ENCODE measurements at regions not wholly inside any gene's neighbourhood (a gene's known extent, or its start where the extent isn't known, plus 50 kb on each side); places are given as distances from the start of the nearest gene placed in this dataset.
"Not testable (repeated sequence)": the region's sequence is repeated elsewhere in the genome, so short reads cannot be mapped to it uniquely, and the experiment has no call there.

DNA sequence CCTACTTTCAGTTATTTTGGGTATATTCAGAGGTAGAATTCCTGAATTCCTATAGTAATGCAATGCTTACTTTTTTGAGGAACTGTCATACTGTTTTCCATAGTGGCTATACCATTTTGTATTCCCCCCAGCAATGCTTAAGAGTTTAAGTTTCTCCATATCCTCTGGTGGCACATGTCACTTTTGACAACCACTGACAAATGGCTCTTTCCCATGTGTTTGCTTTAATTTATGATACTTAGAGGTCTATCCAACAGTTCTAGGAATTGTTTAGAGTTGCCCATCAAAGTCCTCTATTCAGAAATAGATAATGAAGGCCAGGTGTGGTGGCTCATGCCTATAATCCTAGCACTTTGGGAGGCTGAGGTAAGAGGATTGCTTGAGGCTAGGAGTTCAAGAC, 128.9 kb upstream of the CFAP20DC start:
- Mint-ChIP-seq H3K27ac (no peak overlapping the region), H3K9me3 (no peaks in the 10 kb centered on the region), H3K4me3 (no peak overlapping the region), H3K36me3 (no peaks in the 10 kb centered on the region), H3K27me3 (peaks cover 7% of the 10 kb centered on the region), H3K4me1 (no peaks in the 10 kb centered on the region)
- no peak for DNase-seq

DNA sequence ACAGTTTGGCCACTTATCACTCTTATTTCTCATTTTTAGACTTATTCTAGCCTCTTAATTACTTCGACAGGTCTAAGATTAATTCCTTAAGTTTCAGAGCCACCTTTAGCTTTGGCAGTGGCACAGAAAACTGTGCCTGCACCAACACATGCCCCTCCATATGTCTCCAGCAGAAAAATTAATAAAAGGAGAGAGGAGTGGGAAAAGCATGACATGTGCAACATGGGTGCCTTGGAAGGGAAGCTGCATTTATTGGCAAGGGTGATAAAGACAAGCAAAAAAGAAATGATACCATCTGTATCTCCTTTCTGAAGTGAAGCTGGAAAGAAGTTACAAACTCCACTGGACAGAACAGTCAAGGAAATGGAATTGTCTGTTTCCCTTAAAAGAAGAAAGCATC, 121.7 kb upstream of the CFAP20DC start:
- H3K9me3 Mint-ChIP-seq, result no peaks in the 10 kb centered on the region
- H3K27me3 Mint-ChIP-seq, result no peaks in the 10 kb centered on the region
- DNase-seq, result no peak
- H3K4me3 Mint-ChIP-seq, result no peak overlapping the region
- H3K4me1 Mint-ChIP-seq, result no peaks in the 10 kb centered on the region
- no peak overlapping the region for H3K27ac Mint-ChIP-seq
- H3K36me3 Mint-ChIP-seq, result no peaks in the 10 kb centered on the region

GRCh38 chr3:59170166-59170565, 120.3 kb upstream of the CFAP20DC start:
- H3K36me3 Mint-ChIP-seq, H3K27me3 Mint-ChIP-seq, H3K27ac Mint-ChIP-seq, H3K9me3 Mint-ChIP-seq, H3K4me3 Mint-ChIP-seq, DNase-seq, H3K4me1 Mint-ChIP-seq: not testable (repeated sequence)

DNA sequence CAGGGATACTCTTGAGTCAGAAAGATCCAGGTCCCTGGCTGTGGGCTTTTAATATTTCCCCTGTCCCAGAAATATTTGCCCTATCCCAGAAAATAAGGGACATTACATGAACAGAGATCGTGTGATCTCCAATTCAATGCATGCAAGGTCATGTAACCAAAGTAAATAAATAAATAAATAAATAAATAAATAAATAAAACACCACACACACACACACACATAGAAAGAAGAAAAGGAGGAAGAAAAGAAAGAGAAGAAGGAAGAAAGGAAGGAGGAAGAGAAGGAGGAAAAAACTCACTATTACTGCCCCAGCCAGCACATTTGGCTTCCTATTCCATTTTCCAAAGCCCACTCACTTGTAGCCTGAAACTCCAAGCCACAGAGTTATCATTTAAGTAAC, 117.9 kb upstream of the CFAP20DC start:
- DNase-seq, result no peak
- Mint-ChIP-seq H3K9me3 (no peaks in the 10 kb centered on the region), H3K27me3 (no peaks in the 10 kb centered on the region), H3K36me3 (no peaks in the 10 kb centered on the region), H3K4me1 (no peaks in the 10 kb centered on the region), H3K27ac (no peak overlapping the region), H3K4me3 (no peak overlapping the region)

DNA sequence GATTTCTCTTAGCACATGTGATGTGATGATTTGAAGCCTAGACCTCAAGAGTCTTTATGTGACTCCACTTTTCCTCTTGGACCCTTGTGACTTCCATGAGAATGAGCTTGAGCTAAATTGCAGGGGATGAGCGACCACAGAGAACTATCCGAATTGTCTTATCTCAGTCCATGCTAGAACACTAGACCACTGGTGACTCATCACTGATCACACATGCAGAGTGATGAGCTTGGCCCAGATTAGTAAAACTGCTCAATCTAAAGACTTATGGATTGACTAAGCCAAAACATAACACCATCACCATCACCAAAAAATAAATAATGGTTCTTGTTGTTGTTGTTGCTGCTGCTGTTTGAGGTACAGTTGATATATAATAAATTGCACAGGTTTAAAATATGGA, 114.1 kb upstream of the CFAP20DC start:
- no peak for DNase-seq
- Mint-ChIP-seq H3K9me3 (no peaks in the 10 kb centered on the region), H3K4me3 (no peak overlapping the region), H3K27ac (no peak overlapping the region), H3K36me3 (no peaks in the 10 kb centered on the region), H3K27me3 (no peaks in the 10 kb centered on the region), H3K4me1 (no peaks in the 10 kb centered on the region)

- Mint-ChIP-seq H3K27ac (no peak overlapping the region), H3K4me3 (no peak overlapping the region), H3K27me3 (no peaks in the 10 kb centered on the region), H3K36me3 (no peaks in the 10 kb centered on the region), H3K9me3 (no peaks in the 10 kb centered on the region), H3K4me1 (no peaks in the 10 kb centered on the region)
- DNase-seq, result no peak
Measured at GRCh38 chr3:59161048-59161447, 111.2 kb upstream of the CFAP20DC start.

DNA sequence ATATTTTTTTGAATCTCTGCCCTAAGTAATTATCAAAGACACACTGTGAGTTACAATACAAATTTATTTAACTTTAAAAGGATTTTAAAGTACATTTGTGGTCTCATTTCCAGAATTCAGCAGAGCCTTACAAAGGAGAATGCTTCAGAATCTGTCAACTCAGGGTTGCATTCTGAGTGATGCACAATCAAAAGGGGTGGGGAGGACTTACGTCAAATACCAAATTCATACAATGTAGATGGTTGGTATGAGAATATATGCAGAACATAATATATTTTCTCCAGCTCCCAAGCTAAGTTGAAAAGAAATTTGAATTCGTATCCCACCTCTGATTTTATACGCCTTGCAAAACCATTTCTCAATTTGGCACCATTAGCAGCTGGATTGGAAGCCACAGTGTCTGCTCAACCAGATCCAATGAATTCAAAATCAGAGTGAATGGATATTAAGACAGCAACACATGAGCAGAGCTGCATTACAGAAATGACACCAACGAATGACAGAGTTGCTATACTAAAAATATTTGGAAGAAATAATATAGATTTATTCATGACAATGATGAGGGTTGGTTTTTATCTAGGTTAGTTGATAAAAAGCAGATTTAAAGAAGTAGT, 110.4 kb upstream of the CFAP20DC start:
- Mint-ChIP-seq H3K36me3 (no peaks in the 10 kb centered on the region), H3K27me3 (no peaks in the 10 kb centered on the region), H3K4me1 (no peaks in the 10 kb centered on the region), H3K27ac (no peak overlapping the region), H3K4me3 (no peak overlapping the region), H3K9me3 (no peaks in the 10 kb centered on the region)
- no peak for DNase-seq

GRCh38 chr3:59153648-59154047, 103.8 kb upstream of the CFAP20DC start:
- H3K27me3 Mint-ChIP-seq, result peaks cover 10% of the 10 kb centered on the region
- no peak overlapping the region for H3K27ac Mint-ChIP-seq
- peaks cover 8% of the 10 kb centered on the region for H3K9me3 Mint-ChIP-seq
- no peak for DNase-seq
- no peaks in the 10 kb centered on the region for H3K4me1 Mint-ChIP-seq
- no peaks in the 10 kb centered on the region for H3K36me3 Mint-ChIP-seq
- H3K4me3 Mint-ChIP-seq, result no peak overlapping the region

DNA sequence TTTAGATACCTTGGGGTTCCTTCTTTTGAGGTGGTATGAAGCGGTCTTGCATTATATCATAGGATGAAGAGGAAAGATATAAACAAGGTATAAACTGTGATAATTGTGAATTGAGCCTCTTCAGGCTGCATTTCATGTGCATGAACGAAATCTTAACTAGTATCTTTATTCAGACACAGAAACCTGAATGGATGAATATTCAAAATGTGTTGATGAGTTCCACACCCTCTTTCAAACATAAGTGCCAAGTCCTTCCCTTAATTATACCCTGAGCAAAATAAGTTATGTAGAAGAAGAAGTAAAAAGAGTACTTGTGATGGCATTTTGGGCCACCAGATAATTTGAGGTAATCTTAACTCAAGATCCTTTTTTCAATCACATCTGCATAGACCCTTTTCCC, 103.1 kb upstream of the CFAP20DC start:
- no peak overlapping the region for H3K27ac Mint-ChIP-seq
- peaks cover 8% of the 10 kb centered on the region for H3K9me3 Mint-ChIP-seq
- H3K4me1 Mint-ChIP-seq, result no peaks in the 10 kb centered on the region
- no peaks in the 10 kb centered on the region for H3K36me3 Mint-ChIP-seq
- DNase-seq, result no peak
- H3K27me3 Mint-ChIP-seq, result peaks cover 10% of the 10 kb centered on the region
- H3K4me3 Mint-ChIP-seq, result no peak overlapping the region

GRCh38 chr3:59150039-59150438, 100.2 kb upstream of the CFAP20DC start:
- DNase-seq, result no peak
- Mint-ChIP-seq H3K27me3 (peaks cover 19% of the 10 kb centered on the region), H3K4me3 (no peak overlapping the region), H3K36me3 (no peaks in the 10 kb centered on the region), H3K4me1 (no peaks in the 10 kb centered on the region), H3K27ac (no peak overlapping the region), H3K9me3 (peaks cover 15% of the 10 kb centered on the region)

GRCh38 chr3:59149166-59149565, 99.3 kb upstream of the CFAP20DC start:
- no peaks in the 10 kb centered on the region for H3K36me3 Mint-ChIP-seq
- DNase-seq, result no peak
- H3K4me1 Mint-ChIP-seq, result no peaks in the 10 kb centered on the region
- peaks cover 15% of the 10 kb centered on the region for H3K9me3 Mint-ChIP-seq
- H3K4me3 Mint-ChIP-seq, result no peak overlapping the region
- H3K27me3 Mint-ChIP-seq, result peaks cover 19% of the 10 kb centered on the region
- no peak overlapping the region for H3K27ac Mint-ChIP-seq

GRCh38 chr3:59143447-59143846, 93.6 kb upstream of the CFAP20DC start:
- Mint-ChIP-seq H3K27me3 (peaks cover 9% of the 10 kb centered on the region), H3K36me3 (no peaks in the 10 kb centered on the region), H3K9me3 (peaks cover 7% of the 10 kb centered on the region), H3K4me3 (no peak overlapping the region), H3K27ac (no peak overlapping the region), H3K4me1 (no peaks in the 10 kb centered on the region)
- DNase-seq, result no peak

DNA sequence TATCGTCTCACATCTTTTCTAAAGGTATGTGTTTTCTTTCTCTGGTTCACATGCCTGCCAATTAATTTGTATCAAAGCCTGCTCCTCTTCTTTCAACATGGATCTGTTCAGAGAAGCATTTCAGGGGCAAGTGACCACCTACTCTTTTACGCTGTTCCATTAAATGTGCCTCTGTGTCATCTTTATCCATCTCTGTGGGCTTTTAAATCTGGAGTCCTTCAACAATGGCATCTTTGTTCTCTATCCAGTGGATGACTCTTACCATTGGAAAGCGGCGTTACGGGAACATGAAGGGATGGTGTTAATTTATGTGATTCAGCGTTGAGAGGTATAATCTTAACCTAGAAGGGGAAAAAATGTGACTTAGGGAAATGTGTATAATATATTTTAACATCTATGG, 92.7 kb upstream of the CFAP20DC start:
- H3K4me1 Mint-ChIP-seq, result no peaks in the 10 kb centered on the region
- H3K27me3 Mint-ChIP-seq, result peaks cover 5% of the 10 kb centered on the region
- H3K27ac Mint-ChIP-seq, result no peak overlapping the region
- H3K4me3 Mint-ChIP-seq, result no peak overlapping the region
- H3K36me3 Mint-ChIP-seq, result no peaks in the 10 kb centered on the region
- peaks cover 4% of the 10 kb centered on the region for H3K9me3 Mint-ChIP-seq
- DNase-seq, result no peak

GRCh38 chr3:59138966-59139365, 89.1 kb upstream of the CFAP20DC start:
- Mint-ChIP-seq H3K4me1 (no peaks in the 10 kb centered on the region), H3K9me3 (no peaks in the 10 kb centered on the region), H3K27me3 (no peaks in the 10 kb centered on the region), H3K27ac (no peak overlapping the region), H3K36me3 (no peaks in the 10 kb centered on the region), H3K4me3 (no peak overlapping the region)
- DNase-seq, result no peak

DNA sequence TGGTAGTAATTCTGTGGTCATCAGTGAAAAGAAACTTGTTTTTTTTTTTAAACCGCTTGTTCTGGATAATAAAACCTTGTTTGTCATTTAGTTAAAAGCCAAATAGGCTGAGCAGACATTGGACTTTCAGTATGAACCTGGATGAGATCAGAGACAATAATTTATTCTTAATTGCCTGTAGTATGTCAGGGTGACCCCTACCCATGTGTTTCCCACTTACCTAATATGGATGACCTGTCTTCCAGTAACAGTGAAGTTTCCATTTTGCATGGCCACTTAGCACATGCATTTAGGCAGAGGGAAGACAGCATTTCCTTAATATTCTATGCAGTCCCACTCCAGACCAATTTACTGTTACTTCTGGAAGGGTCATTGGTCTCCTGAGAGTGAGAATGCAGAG, 87.6 kb upstream of the CFAP20DC start:
- Mint-ChIP-seq H3K9me3 (no peaks in the 10 kb centered on the region), H3K36me3 (no peaks in the 10 kb centered on the region), H3K27me3 (peaks cover 3% of the 10 kb centered on the region)

DNA sequence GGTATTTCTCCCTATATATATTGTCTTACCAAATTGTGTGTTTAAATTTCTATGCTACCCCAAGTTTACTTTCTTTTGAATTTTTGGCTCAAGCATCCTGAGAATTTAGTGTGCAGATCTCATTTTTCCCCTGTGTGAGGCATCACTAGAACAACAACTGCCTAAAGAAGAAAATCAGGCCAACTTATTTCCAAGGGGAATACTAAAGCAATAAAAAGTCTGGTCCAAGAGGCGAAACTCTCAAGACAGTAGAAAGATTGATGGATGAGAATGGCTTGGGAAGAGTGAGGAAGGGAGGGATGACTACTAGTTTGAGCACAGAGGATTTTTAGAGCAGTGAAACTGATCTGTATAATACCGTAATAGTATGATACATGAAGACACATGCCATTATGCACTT, 86.3 kb upstream of the CFAP20DC start:
- Mint-ChIP-seq H3K36me3 (no peaks in the 10 kb centered on the region), H3K27me3 (peaks cover 4% of the 10 kb centered on the region), H3K27ac (no peak overlapping the region), H3K9me3 (no peaks in the 10 kb centered on the region), H3K4me1 (no peaks in the 10 kb centered on the region), H3K4me3 (no peak overlapping the region)
- no peak for DNase-seq

More for the DNA sequence above, 87.6 kb upstream of the CFAP20DC start:
- DNase-seq, result no peak
- Mint-ChIP-seq H3K27ac (no peak overlapping the region), H3K4me3 (no peak overlapping the region), H3K4me1 (no peaks in the 10 kb centered on the region)

- no peak overlapping the region for H3K27ac Mint-ChIP-seq
- H3K36me3 Mint-ChIP-seq, result no peaks in the 10 kb centered on the region
- H3K27me3 Mint-ChIP-seq, result peaks cover 4% of the 10 kb centered on the region
- DNase-seq, result no peak
- no peak overlapping the region for H3K4me3 Mint-ChIP-seq
- no peaks in the 10 kb centered on the region for H3K4me1 Mint-ChIP-seq
- H3K9me3 Mint-ChIP-seq, result no peaks in the 10 kb centered on the region
Measured at GRCh38 chr3:59135096-59135495, 85.3 kb upstream of the CFAP20DC start.

Measured in activated naive CD8-positive, alpha-beta T cell treated with anti-CD3 and anti-CD28 coated beads for 36 hours (primary cell).